ENCODE measurements at regions not wholly inside any gene's neighbourhood (a gene's known extent, or its start where the extent isn't known, plus 50 kb on each side); places are given as distances from the start of the nearest gene placed in this dataset.

GRCh38 chr11:19577391-19577975 lies 135.2 kb upstream of the NAV2 start:
- Histone ChIP-seq H3K36me3 (no peaks in the 10 kb centered on the region), H3K9me3 (no peaks in the 10 kb centered on the region), H3K27me3 (no peaks in the 10 kb centered on the region), H3K4me3 (no peak overlapping the region), H3K27ac (peak overlapping the region in 3 of 4 donors; percentile 69 to 88 (median 81)), H3K4me1 (peaks cover 0 to 30% (median 23%) of the 10 kb centered on the region in 4 donors)
- WGBS, 2 donors, result 41 to 46% methylated on average over 8 of the region's 8 CpGs
- DNase-seq (ENCODE audit: low spot score in 2 of 2), result no peak
- TF ChIP-seq EP300 (IDR thresholded peaks at IDR 0.05), result no peak
- TF ChIP-seq, protein P1, sequence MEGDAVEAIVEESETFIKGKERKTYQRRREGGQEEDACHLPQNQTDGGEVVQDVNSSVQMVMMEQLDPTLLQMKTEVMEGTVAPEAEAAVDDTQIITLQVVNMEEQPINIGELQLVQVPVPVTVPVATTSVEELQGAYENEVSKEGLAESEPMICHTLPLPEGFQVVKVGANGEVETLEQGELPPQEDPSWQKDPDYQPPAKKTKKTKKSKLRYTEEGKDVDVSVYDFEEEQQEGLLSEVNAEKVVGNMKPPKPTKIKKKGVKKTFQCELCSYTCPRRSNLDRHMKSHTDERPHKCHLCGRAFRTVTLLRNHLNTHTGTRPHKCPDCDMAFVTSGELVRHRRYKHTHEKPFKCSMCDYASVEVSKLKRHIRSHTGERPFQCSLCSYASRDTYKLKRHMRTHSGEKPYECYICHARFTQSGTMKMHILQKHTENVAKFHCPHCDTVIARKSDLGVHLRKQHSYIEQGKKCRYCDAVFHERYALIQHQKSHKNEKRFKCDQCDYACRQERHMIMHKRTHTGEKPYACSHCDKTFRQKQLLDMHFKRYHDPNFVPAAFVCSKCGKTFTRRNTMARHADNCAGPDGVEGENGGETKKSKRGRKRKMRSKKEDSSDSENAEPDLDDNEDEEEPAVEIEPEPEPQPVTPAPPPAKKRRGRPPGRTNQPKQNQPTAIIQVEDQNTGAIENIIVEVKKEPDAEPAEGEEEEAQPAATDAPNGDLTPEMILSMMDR (IDR thresholded peaks at IDR 0.05), result no peak
- no peak for TF ChIP-seq POLR2A (IDR thresholded peaks at IDR 0.05)

DNA sequence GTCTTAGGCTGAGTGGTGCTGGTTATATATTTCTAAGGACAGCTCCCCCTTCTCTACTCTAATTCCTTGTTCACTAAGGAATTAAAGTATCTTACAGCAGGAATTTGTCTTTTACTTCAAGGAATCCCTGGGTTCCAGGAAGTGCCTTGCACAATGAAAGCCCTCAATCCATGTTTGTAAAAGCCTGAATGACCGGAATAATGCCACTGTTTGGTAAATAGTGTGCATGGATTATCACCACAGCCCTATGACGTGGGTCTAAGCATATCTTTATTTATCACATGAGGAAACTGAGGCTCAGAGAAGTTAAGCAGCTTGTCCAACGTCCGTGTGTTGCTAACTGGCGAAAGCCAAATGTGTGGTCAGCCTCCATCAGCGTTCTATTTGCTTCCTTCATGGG lies 135.7 kb upstream of the NAV2 start:
- H3K4me3 ChIP-seq, result no peak overlapping the region
- WGBS, 2 donors, result 85 to 86% methylated on average over 6 of the region's 6 CpGs
- H3K36me3 ChIP-seq, result no peaks in the 10 kb centered on the region
- peak overlapping the region in 3 of 4 donors; percentile 69 to 88 (median 81) for H3K27ac ChIP-seq
- no peaks in the 10 kb centered on the region for H3K27me3 ChIP-seq
- TF ChIP-seq, protein P1 (IDR thresholded peaks at IDR 0.05), result no peak
- TF ChIP-seq POLR2A (IDR thresholded peaks at IDR 0.05) (no peak), EP300 (IDR thresholded peaks at IDR 0.05) (no peak)
- no peaks in the 10 kb centered on the region for H3K9me3 ChIP-seq
- no peak for DNase-seq (ENCODE audit: low spot score in 2 of 2)
- H3K4me1 ChIP-seq, result peaks cover 0 to 30% (median 23%) of the 10 kb centered on the region in 4 donors

DNA sequence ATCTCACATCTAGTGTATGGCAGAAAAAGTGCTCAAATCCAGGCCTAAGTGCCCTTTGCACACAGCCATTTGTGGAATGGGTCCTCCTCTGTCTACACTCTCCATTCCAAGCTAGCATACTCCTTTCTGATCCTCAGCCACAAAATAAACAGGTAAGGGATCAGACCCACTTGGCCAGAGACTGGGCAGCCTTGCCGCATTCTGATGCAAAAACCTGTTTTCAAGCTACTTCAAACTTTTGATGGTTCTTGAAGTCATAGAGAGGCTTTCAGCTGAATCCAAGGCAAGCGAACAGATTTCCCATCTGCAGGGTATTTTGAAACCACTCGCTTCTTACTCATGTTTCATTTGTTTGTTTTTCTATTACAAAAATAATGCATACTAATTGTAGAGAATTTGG lies 136.6 kb upstream of the NAV2 start:
- Histone ChIP-seq H3K27me3 (no peaks in the 10 kb centered on the region), H3K4me1 (peaks cover 0 to 30% (median 23%) of the 10 kb centered on the region in 4 donors), H3K4me3 (no peak overlapping the region), H3K9me3 (no peaks in the 10 kb centered on the region), H3K36me3 (no peaks in the 10 kb centered on the region), H3K27ac (no peak overlapping the region)
- DNase-seq (ENCODE audit: low spot score in 2 of 2), result no peak
- whole genome bisulfite sequencing, 2 donors, result 94 to 96% methylated on average over 3 of the region's 3 CpGs
- no peak for TF ChIP-seq POLR2A (IDR thresholded peaks at IDR 0.05)
- TF ChIP-seq, protein P1 (IDR thresholded peaks at IDR 0.05), result no peak
- TF ChIP-seq EP300 (IDR thresholded peaks at IDR 0.05), result no peak

- DNase-seq (ENCODE audit: low spot score in 2 of 2), result no peak
- Histone ChIP-seq H3K36me3 (no peaks in the 10 kb centered on the region), H3K9me3 (no peaks in the 10 kb centered on the region), H3K27me3 (no peaks in the 10 kb centered on the region), H3K4me1 (peaks cover 0 to 30% (median 23%) of the 10 kb centered on the region in 4 donors), H3K4me3 (no peak overlapping the region), H3K27ac (no peak overlapping the region)
- WGBS, 2 donors, result 59% methylated on average over 3 of the region's 3 CpGs
- TF ChIP-seq, protein P1 (IDR thresholded peaks at IDR 0.05), result no peak
- TF ChIP-seq EP300 (IDR thresholded peaks at IDR 0.05), result no peak
- no peak for TF ChIP-seq POLR2A (IDR thresholded peaks at IDR 0.05)
Measured at GRCh38 chr11:19574916-19575315, 137.7 kb upstream of the NAV2 start.

- TF ChIP-seq POLR2A (IDR thresholded peaks at IDR 0.05), result no peak
- TF ChIP-seq, protein P1 (IDR thresholded peaks at IDR 0.05), result no peak
- no peak for TF ChIP-seq EP300 (IDR thresholded peaks at IDR 0.05)
- no peaks in the 10 kb centered on the region for H3K36me3 ChIP-seq
- no peak overlapping the region for H3K4me3 ChIP-seq
- H3K9me3 ChIP-seq, result no peaks in the 10 kb centered on the region
- no peak for DNase-seq (ENCODE audit: low spot score in 2 of 2)
- peaks cover 0 to 28% (median 20%) of the 10 kb centered on the region in 4 donors for H3K4me1 ChIP-seq
- no peaks in the 10 kb centered on the region for H3K27me3 ChIP-seq
- no peak overlapping the region for H3K27ac ChIP-seq
- WGBS, 2 donors, result 83 to 100% methylated on average over 1 of the region's 1 CpG
Measured at GRCh38 chr11:19573666-19574065, 139.0 kb upstream of the NAV2 start.
